GM06990 (cell line): ENCODE measurements at regions not wholly inside any gene's neighbourhood (a gene's known extent, or its start where the extent isn't known, plus 50 kb on each side); places are given as distances from the start of the nearest gene placed in this dataset.

Experiments
- DNase-seq: peaks from one replicate; pipeline ENCODE4 v3.0.0-alpha.2; 2011; ENCODE audit not compliant: insufficient read length; ENCODE audit errors: extremely low read depth
- H3K27me3 ChIP-seq: replicated peaks from 2 replicates; pipeline ENCODE4 v1.6.0; 2011; ENCODE audit warnings: low read length; ENCODE audit not compliant: control insufficient read depth, insufficient read depth
- H3K36me3 ChIP-seq: 2 replicates; pipeline ENCODE4 v1.5.1; 2011; ENCODE audit warnings: low read length; ENCODE audit not compliant: control insufficient read depth, insufficient read depth
- H3K4me3 ChIP-seq: replicated peaks from 2 replicates; pipeline ENCODE4 v1.5.1; 2011; ENCODE audit warnings: low read depth, mild to moderate bottlenecking, control low read depth, low read length
- CTCF ChIP-seq: IDR thresholded peaks from 2 replicates; pipeline ENCODE4 v1.5.1; 2011; ENCODE audit warnings: low read length, control low read depth, mild to moderate bottlenecking, inconsistent platforms; ENCODE audit not compliant: insufficient read depth, poor library complexity, severe bottlenecking

DNA sequence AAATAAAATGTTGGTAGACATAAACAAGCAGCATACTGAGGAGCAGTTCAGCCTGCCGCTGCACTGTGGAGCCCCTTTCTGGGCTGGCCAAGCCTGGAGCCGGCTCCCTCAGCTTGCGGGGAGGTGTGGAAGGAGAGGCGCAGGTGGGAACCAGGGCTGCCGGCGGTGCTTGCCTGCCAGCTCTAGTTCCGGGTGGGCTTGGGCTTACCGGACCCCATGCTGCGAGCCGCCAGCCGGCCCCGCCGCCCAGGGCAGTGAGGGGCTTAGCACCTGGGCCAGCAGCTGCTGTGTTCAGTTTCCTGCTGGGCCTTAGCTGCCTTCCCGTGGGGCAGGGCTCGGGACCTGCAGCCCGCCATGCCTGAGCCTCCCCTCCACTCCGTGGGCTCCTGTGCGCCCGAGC, 672.9 kb upstream of the POM121L12 start:
- Histone ChIP-seq H3K4me3 (no peak overlapping the region), H3K36me3 (no peaks in the 10 kb centered on the region), H3K27me3 (no peaks in the 10 kb centered on the region)
- DNase-seq: no peak
- no peak for TF ChIP-seq CTCF

DNA sequence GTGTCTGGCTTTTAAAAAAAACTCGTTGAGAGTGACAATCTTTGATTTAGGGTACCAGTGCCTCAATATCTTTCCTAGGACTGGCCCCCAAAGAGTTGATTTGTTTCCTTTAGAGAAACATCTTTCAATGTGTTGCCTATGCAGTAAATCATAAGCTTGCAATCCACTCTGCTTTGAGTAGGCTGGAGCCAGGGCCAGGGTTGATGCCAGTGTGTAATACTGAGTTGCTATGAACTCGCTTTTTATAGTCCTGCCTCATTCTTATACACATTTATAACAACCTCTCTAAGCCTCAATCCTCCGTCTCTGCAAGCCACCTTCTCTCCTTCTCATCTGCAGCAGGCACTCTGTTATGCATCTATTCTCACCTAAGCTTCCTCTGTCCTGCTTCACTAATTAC, 674.9 kb upstream of the POM121L12 start:
- H3K4me3 ChIP-seq: no peak overlapping the region
- no peak for TF ChIP-seq CTCF
- H3K27me3 ChIP-seq: no peaks in the 10 kb centered on the region
- H3K36me3 ChIP-seq: no peaks in the 10 kb centered on the region
- DNase-seq: no peak

GRCh38 chr7:52355053-52355452, 680.4 kb upstream of the POM121L12 start:
- TF ChIP-seq CTCF: no peak
- H3K4me3 ChIP-seq: no peak overlapping the region
- no peaks in the 10 kb centered on the region for H3K27me3 ChIP-seq
- H3K36me3 ChIP-seq: no peaks in the 10 kb centered on the region
- DNase-seq: no peak

- Histone ChIP-seq H3K4me3 (no peak overlapping the region), H3K36me3 (no peaks in the 10 kb centered on the region), H3K27me3 (no peaks in the 10 kb centered on the region)
- DNase-seq: no peak
- TF ChIP-seq CTCF: no peak
Measured at GRCh38 chr7:52352013-52352981, 683.1 kb upstream of the POM121L12 start.

DNA sequence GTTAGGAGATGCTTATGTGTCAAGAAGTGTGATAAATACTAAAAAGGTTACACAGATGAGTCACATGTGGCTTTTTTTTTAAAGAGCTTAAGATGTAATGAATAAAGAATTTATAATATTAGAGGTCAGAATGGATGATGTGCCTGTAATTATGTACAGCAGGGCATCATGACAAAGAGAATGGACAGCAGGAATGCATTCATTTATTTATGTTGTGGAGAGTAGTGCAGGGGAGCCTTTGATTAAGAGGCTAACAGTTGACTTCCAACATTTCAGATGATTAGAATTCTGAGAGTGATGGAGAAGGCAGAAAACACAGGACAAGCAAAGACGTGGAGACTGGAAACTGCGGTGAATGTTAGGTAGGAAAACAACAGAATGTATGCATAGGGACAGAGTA, 691.4 kb upstream of the POM121L12 start:
- no peak for DNase-seq
- TF ChIP-seq CTCF: no peak
- Histone ChIP-seq H3K36me3 (no peaks in the 10 kb centered on the region), H3K27me3 (no peaks in the 10 kb centered on the region), H3K4me3 (no peak overlapping the region)
